Calu3 (cell line): ENCODE measurements at regions not wholly inside any gene's neighbourhood (a gene's known extent, or its start where the extent isn't known, plus 50 kb on each side); places are given as distances from the start of the nearest gene placed in this dataset.

ENCODE experiments used
- BruUV-seq: library from RNA; stranded (reverse); fragments of 400-500 nt; replicated peaks from 2 replicates; lab custom pipeline; 2021; lab: Mats Ljungman, UMichigan
- CTCF ChIA-PET: fragments of 300-600 bp; sonication (Branson Sonifier 250); formaldehyde crosslinking; loops from one replicate; lab custom pipeline; 2022; ENCODE audit warnings: antibody characterized with exemption; lab: Charles Lee
- DNase-seq: peaks from one replicate; pipeline ENCODE4 v3.0.0; 2022
- H3K27ac Mint-ChIP-seq: one replicate; pipeline ENCODE4 v1.8.0; 2022; ENCODE audit warnings: mixed read lengths; ENCODE audit not compliant: unreplicated experiment
- H3K27me3 Mint-ChIP-seq: one replicate; pipeline ENCODE4 v1.8.0; 2022; ENCODE audit warnings: mixed read lengths; ENCODE audit not compliant: unreplicated experiment
- H3K36me3 Mint-ChIP-seq: one replicate; pipeline ENCODE4 v1.8.0; 2022; ENCODE audit warnings: mild to moderate bottlenecking, moderate library complexity, mixed read lengths; ENCODE audit not compliant: insufficient read depth, unreplicated experiment
- H3K4me1 Mint-ChIP-seq: one replicate; pipeline ENCODE4 v1.8.0; 2022; ENCODE audit warnings: mild to moderate bottlenecking, low read depth, mixed read lengths; ENCODE audit not compliant: unreplicated experiment
- H3K4me3 Mint-ChIP-seq: one replicate; pipeline ENCODE4 v1.8.0; 2022; ENCODE audit warnings: mild to moderate bottlenecking, low read depth, moderate library complexity, mixed read lengths; ENCODE audit not compliant: unreplicated experiment
- H3K9me3 Mint-ChIP-seq: one replicate; pipeline ENCODE4 v1.8.0; 2022; ENCODE audit warnings: low read depth, mixed read lengths; ENCODE audit not compliant: unreplicated experiment
- CTCF ChIP-seq: fragments of 200-600 bp; IDR thresholded peaks from one replicate; pipeline ENCODE4 v1.8.0; 2022; ENCODE audit warnings: antibody characterized with exemption; ENCODE audit not compliant: unreplicated experiment
- intact Hi-C: fragments of 100-400 bp; cut with micrococcal nuclease; formaldehyde crosslinking; loops from one replicate; pipeline ENCODE4 v1.10.0; 2022; ENCODE audit not compliant: unreplicated experiment

- H3K9me3 Mint-ChIP-seq = no peaks in the 10 kb centered on the region
- intact Hi-C loops = no loop called here
- no peaks in the 10 kb centered on the region for H3K4me1 Mint-ChIP-seq
- no peak for TF ChIP-seq CTCF
- H3K4me3 Mint-ChIP-seq = no peak overlapping the region
- no peaks in the 10 kb centered on the region for H3K36me3 Mint-ChIP-seq
- CTCF ChIA-PET = no interaction called here
- no TSS peak for BruUV-seq
- no peak overlapping the region for H3K27ac Mint-ChIP-seq
- H3K27me3 Mint-ChIP-seq = no peaks in the 10 kb centered on the region
- DNase-seq = no peak
Observed at GRCh38 chr13:104002216-104002615, 936.0 kb upstream of the SLC10A2 start.

- Mint-ChIP-seq H3K27me3 (no peaks in the 10 kb centered on the region), H3K9me3 (no peaks in the 10 kb centered on the region), H3K4me1 (no peaks in the 10 kb centered on the region), H3K4me3 (no peak overlapping the region), H3K27ac (no peak overlapping the region), H3K36me3 (no peaks in the 10 kb centered on the region)
- intact Hi-C loops = no loop called here
- no peak for TF ChIP-seq CTCF
- no TSS peak for BruUV-seq
- no peak for DNase-seq
- CTCF ChIA-PET = no interaction called here
Observed at GRCh38 chr13:104001766-104002165, 935.5 kb upstream of the SLC10A2 start.

- Mint-ChIP-seq H3K27me3 (no peaks in the 10 kb centered on the region), H3K36me3 (no peaks in the 10 kb centered on the region), H3K4me1 (no peaks in the 10 kb centered on the region), H3K4me3 (no peak overlapping the region), H3K27ac (no peak overlapping the region), H3K9me3 (peaks cover 7% of the 10 kb centered on the region)
- CTCF ChIA-PET = no interaction called here
- no TSS peak for BruUV-seq
- intact Hi-C loops = no loop called here
- no peak for DNase-seq
- no peak for TF ChIP-seq CTCF
Observed at GRCh38 chr13:103996733-103997132, 930.5 kb upstream of the SLC10A2 start.

- H3K27me3 Mint-ChIP-seq = no peaks in the 10 kb centered on the region
- TF ChIP-seq CTCF = no peak
- DNase-seq = no peak
- H3K4me3 Mint-ChIP-seq = no peak overlapping the region
- H3K27ac Mint-ChIP-seq = no peak overlapping the region
- H3K36me3 Mint-ChIP-seq = no peaks in the 10 kb centered on the region
- intact Hi-C loops = no loop called here
- CTCF ChIA-PET = no interaction called here
- BruUV-seq = no TSS peak
- H3K9me3 Mint-ChIP-seq = no peaks in the 10 kb centered on the region
- H3K4me1 Mint-ChIP-seq = no peaks in the 10 kb centered on the region
Observed at GRCh38 chr13:103983948-103984347, 917.7 kb upstream of the SLC10A2 start.
